ENCODE measurements at regions not wholly inside any gene's neighbourhood (a gene's known extent, or its start where the extent isn't known, plus 50 kb on each side); places are given as distances from the start of the nearest gene placed in this dataset.

DNA sequence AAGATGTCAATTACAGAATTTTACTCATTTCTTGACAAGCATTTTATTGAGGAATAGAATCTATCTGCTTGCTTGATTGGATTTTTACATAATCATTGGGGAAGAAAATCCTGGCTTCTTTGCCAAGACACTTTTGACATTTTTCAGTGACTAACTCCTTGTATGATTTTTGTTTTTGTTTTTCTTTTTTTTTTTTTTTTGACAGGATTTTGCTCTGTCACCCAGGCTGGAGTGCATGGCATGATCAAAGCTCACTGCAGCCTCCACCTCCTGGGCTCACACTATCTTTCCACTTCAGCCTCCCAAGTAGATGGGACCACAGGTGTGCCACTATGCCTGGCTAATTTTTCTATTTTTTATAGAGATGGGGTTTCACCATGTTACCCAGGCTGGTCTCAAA is 672.3 kb upstream of the RGMB start:
- peaks cover 32% of the 10 kb centered on the region for H3K4me1 ChIP-seq (ENCODE audit: control insufficient read depth, insufficient read depth, low read length)
- no peaks in the 10 kb centered on the region for H3K9me3 ChIP-seq (ENCODE audit: control insufficient read depth, low read length)
- H3K4me3 ChIP-seq (ENCODE audit: low read length): no peak overlapping the region
- no peaks in the 10 kb centered on the region for H3K27me3 ChIP-seq (replicated peaks; ENCODE audit: control insufficient read depth, insufficient read depth, low read length)
- no peak overlapping the region for H3K9ac ChIP-seq (ENCODE audit: low read length)
- no peak for DNase-seq (ENCODE audit: low read depth)
- H3K36me3 ChIP-seq (ENCODE audit: control insufficient read depth, insufficient read depth, low read length, severe bottlenecking): no peaks in the 10 kb centered on the region

DNA sequence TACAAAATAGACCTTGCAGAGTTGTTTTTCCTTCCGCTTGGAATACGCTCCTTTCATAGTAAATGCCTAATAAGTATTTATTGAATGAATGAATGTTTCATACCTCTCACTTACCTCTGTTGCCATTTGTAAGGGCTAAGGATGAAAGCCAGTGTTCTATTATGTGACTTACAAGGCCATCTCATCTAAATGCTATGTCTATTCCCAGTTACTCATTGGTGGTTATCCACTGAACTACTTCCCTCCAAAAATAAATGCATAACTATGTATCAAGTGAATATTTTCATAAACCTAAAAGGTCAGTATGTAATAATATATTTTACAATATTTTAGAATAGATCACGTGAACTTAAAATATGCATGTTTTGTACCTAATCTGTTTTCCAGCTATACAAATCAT is 670.5 kb upstream of the RGMB start:
- no peak for DNase-seq (ENCODE audit: low read depth)
- no peaks in the 10 kb centered on the region for H3K27me3 ChIP-seq (replicated peaks; ENCODE audit: control insufficient read depth, insufficient read depth, low read length)
- no peaks in the 10 kb centered on the region for H3K36me3 ChIP-seq (ENCODE audit: control insufficient read depth, insufficient read depth, low read length, severe bottlenecking)
- no peak overlapping the region for H3K9ac ChIP-seq (ENCODE audit: low read length)
- no peaks in the 10 kb centered on the region for H3K9me3 ChIP-seq (ENCODE audit: control insufficient read depth, low read length)
- H3K4me1 ChIP-seq (ENCODE audit: control insufficient read depth, insufficient read depth, low read length): peaks cover 38% of the 10 kb centered on the region
- H3K4me3 ChIP-seq (ENCODE audit: low read length): no peak overlapping the region

DNA sequence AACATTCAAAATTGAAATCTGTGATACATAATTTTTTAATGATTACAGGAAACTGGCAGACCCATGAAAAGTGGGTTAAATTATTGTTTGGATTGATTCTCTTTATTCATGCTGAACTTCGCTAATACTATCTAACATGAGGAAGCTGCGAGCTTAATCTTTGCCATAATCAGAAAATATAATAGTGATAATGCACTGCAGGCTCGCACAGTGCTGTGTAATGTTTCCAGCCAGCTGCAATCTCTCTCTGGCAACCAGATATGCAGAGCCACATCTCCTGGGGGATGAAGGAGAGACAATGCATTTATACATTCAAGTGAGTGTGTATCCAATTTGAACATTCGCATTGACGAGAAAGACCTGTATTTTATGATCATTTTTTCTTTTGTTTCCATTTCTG is 669.7 kb upstream of the RGMB start:
- Histone ChIP-seq H3K9ac (ENCODE audit: low read length) (no peak overlapping the region), H3K27me3 (replicated peaks; ENCODE audit: control insufficient read depth, insufficient read depth, low read length) (no peaks in the 10 kb centered on the region), H3K4me1 (ENCODE audit: control insufficient read depth, insufficient read depth, low read length) (peaks cover 47% of the 10 kb centered on the region), H3K36me3 (ENCODE audit: control insufficient read depth, insufficient read depth, low read length, severe bottlenecking) (no peaks in the 10 kb centered on the region), H3K9me3 (ENCODE audit: control insufficient read depth, low read length) (no peaks in the 10 kb centered on the region), H3K4me3 (ENCODE audit: low read length) (no peak overlapping the region)
- no peak for DNase-seq (ENCODE audit: low read depth)

DNA sequence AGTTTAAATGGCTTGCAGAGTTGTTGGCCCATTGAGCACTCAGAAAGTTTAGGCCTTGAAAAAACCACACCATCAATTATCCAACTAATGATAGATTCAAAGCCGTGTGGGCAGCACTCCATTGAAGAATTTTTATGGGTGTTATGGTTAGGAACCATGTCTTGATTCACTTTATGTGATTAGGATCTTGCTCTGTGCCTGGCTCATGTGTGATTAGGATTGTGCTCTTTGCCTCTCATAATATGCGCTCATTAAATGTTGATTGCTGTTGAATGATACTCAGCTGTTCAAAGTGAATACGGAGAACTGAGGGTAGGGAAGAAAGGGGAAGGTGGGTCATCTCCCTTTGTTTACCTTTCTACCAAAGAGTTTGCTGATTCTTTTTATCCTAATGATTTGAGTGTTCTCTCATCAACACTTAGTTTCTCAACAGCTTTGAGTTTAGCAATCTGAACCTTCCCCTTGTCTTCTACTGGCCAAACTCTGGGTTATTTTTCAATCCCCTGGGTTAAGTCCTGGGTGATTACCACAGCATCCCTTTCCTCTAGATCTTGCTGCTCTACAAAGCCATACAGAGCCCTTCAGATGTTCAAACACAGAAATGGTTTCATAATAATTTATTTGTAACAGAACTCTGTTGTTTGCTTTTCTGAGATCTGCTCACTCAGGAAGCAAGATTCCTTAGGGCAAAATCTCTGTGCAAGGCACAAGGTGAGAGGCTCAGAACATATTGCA is 668.8 kb upstream of the RGMB start:
- Histone ChIP-seq H3K4me1 (ENCODE audit: control insufficient read depth, insufficient read depth, low read length) (peaks cover 55% of the 10 kb centered on the region), H3K27me3 (replicated peaks; ENCODE audit: control insufficient read depth, insufficient read depth, low read length) (no peaks in the 10 kb centered on the region), H3K9ac (ENCODE audit: low read length) (peak overlapping the region; percentile 75), H3K36me3 (ENCODE audit: control insufficient read depth, insufficient read depth, low read length, severe bottlenecking) (no peaks in the 10 kb centered on the region), H3K4me3 (ENCODE audit: low read length) (peak overlapping the region; percentile 20), H3K9me3 (ENCODE audit: control insufficient read depth, low read length) (no peaks in the 10 kb centered on the region)
- no peak for DNase-seq (ENCODE audit: low read depth)

DNA sequence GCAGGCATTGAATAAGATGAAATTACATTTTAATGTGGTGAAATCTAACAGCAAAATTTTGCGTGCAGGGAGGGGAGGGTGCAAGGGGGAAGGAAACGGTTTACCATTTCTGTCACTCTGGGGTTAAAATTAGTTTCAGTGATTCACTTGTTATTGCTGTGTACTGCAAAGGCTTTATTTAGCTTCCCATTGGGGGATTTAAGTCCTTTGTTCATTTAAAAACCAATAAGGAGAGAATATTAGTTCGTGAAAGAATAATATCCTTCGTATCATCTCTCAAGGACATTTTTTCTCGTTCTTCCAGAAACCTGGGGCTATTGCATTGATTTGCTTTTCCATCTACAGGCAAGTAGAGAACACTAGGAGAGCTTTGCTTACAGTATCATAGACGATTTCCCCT is 667.8 kb upstream of the RGMB start:
- Histone ChIP-seq H3K4me3 (ENCODE audit: low read length) (no peak overlapping the region), H3K4me1 (ENCODE audit: control insufficient read depth, insufficient read depth, low read length) (peaks cover 64% of the 10 kb centered on the region), H3K27me3 (replicated peaks; ENCODE audit: control insufficient read depth, insufficient read depth, low read length) (no peaks in the 10 kb centered on the region), H3K9ac (ENCODE audit: low read length) (peak overlapping the region; percentile 75), H3K9me3 (ENCODE audit: control insufficient read depth, low read length) (no peaks in the 10 kb centered on the region), H3K36me3 (ENCODE audit: control insufficient read depth, insufficient read depth, low read length, severe bottlenecking) (no peaks in the 10 kb centered on the region)
- DNase-seq (ENCODE audit: low read depth): no peak

DNA sequence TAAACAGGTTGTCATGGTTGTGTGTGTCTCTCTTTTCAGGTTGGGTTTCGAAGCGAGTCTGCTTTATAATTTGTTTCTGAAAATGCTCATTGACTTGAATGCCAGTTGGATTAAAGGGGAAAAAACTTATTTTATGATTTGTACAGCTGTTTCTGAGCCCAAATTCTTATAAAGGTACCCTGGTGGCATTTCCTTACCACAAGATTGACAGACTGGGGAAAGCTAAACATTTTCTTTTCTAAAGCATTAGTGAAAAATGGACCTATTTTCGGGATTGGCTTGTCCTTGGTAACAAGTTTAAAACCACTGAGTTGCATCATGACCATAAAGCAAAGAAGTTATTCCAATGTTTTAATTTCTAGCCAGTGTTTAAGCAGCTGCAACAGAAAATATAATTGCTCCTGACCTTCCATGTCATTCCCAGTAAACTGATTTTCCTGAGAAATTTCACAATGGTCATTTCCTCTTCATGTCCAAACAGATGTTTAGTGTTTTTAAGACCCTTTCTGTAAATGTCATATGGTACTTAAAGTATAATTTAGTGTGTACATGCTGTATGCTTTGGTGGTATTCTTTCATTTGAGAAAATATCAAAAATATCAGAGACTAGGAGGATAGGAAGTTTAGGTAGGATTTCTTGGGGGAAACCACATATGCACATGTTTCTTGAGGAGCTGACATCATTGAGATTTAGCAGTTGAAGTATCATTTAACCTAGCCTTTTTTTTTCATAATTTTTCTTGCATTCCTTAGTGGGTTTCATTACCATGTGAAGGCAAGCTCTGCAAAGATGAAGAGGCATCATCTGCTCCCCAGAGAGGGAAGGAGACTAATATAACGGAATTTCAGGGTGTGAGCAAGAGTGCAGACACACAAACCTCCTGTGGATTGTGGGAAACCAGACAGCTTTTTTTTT is 667.1 kb upstream of the RGMB start:
- H3K36me3 ChIP-seq (ENCODE audit: control insufficient read depth, insufficient read depth, low read length, severe bottlenecking): no peaks in the 10 kb centered on the region
- peak overlapping the region; percentile 75 for H3K9ac ChIP-seq (ENCODE audit: low read length)
- no peaks in the 10 kb centered on the region for H3K27me3 ChIP-seq (replicated peaks; ENCODE audit: control insufficient read depth, insufficient read depth, low read length)
- peak; percentile 27 for DNase-seq (ENCODE audit: low read depth)
- H3K4me3 ChIP-seq (ENCODE audit: low read length): no peak overlapping the region
- peaks cover 62% of the 10 kb centered on the region for H3K4me1 ChIP-seq (ENCODE audit: control insufficient read depth, insufficient read depth, low read length)
- H3K9me3 ChIP-seq (ENCODE audit: control insufficient read depth, low read length): no peaks in the 10 kb centered on the region

DNA sequence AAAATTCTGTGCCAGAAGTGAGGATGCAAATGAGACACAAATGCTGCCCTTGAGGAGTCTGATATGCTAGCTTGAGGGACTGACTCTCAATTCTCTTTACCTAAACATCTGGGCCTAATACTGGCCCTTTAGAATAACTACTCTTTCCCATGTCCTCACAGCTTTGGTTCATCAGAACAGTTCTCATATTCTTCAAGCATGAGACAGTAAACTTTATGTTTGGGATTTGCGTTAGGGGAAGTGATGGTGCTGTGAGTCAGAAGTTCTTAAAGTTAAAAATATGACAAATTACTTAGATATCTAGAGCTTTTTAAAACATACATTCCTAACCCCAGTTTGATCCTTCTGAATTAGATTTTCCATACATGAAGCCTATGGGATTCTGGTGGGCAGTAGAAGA is 665.0 kb upstream of the RGMB start:
- no peak overlapping the region for H3K9ac ChIP-seq (ENCODE audit: low read length)
- H3K27me3 ChIP-seq (replicated peaks; ENCODE audit: control insufficient read depth, insufficient read depth, low read length): no peaks in the 10 kb centered on the region
- no peaks in the 10 kb centered on the region for H3K9me3 ChIP-seq (ENCODE audit: control insufficient read depth, low read length)
- H3K36me3 ChIP-seq (ENCODE audit: control insufficient read depth, insufficient read depth, low read length, severe bottlenecking): no peaks in the 10 kb centered on the region
- peaks cover 58% of the 10 kb centered on the region for H3K4me1 ChIP-seq (ENCODE audit: control insufficient read depth, insufficient read depth, low read length)
- peak; percentile 71 for DNase-seq (ENCODE audit: low read depth)
- H3K4me3 ChIP-seq (ENCODE audit: low read length): no peak overlapping the region

DNA sequence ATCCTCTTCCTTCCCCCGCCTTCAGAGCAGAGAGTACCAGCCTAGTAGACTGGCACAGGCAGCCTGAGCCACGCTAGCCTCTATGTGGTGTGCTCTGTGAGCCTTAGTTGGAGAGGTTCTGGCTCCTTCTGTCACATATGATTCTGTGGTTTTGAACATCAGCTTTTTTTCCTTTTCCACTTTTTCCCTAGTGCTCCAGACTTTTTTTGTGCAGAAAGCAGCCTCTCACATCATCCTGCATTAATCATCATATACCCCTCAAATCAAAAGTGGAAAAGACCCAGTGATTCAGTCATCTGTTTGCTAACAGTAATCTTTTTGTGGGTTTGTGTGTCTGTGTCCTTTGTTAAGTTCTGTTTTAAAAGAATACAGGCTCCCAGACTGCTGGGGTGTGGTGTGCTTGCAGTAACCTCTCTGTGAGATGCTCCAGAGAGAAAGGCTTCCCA is 663.9 kb upstream of the RGMB start:
- Histone ChIP-seq H3K4me1 (ENCODE audit: control insufficient read depth, insufficient read depth, low read length) (peaks cover 53% of the 10 kb centered on the region), H3K9ac (ENCODE audit: low read length) (no peak overlapping the region), H3K36me3 (ENCODE audit: control insufficient read depth, insufficient read depth, low read length, severe bottlenecking) (no peaks in the 10 kb centered on the region), H3K4me3 (ENCODE audit: low read length) (no peak overlapping the region), H3K9me3 (ENCODE audit: control insufficient read depth, low read length) (no peaks in the 10 kb centered on the region), H3K27me3 (replicated peaks; ENCODE audit: control insufficient read depth, insufficient read depth, low read length) (no peaks in the 10 kb centered on the region)
- DNase-seq (ENCODE audit: low read depth): peak; percentile 43

DNA sequence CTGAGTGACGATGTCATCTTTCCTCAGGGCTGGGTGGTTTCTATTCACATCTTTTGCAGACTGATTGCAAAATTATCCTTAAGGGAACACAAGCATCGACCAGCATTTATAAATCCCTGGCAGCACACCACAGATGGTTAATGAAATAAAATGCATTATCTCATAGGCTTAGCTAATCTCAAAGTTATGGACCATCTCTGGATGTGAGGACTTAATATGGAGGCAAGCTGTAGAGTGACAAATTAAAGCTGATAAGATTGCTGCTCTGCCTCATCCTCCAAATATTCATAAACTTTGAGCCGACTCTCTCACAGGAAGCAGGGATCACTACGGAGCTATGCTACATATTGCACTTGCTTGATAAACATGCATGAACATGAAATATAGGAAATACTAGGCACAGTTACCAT is 663.2 kb upstream of the RGMB start:
- Histone ChIP-seq H3K9ac (ENCODE audit: low read length) (no peak overlapping the region), H3K9me3 (ENCODE audit: control insufficient read depth, low read length) (no peaks in the 10 kb centered on the region), H3K36me3 (ENCODE audit: control insufficient read depth, insufficient read depth, low read length, severe bottlenecking) (no peaks in the 10 kb centered on the region), H3K4me1 (ENCODE audit: control insufficient read depth, insufficient read depth, low read length) (peaks cover 47% of the 10 kb centered on the region), H3K27me3 (replicated peaks; ENCODE audit: control insufficient read depth, insufficient read depth, low read length) (no peaks in the 10 kb centered on the region), H3K4me3 (ENCODE audit: low read length) (peak overlapping the region; percentile 31)
- DNase-seq (ENCODE audit: low read depth): peak; percentile 59

DNA sequence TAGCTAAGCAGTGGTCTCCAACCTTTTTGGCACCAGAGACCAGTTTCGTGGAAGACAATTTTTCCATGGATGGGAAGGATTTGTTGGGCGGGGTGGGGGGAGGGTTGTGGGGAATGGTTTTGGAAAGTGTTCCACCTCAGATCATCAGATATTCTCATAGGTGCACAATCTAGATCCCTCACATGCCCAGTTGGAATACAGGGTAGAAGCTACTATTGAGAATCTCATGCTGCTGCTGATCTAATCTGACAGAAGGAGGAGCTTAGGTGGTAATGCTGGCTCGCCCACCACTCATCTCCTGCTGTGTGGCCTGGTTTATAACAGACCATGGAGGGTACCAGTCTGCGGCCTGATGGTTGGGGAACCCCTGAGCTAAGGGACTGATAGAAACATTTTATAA is 662.7 kb upstream of the RGMB start:
- peaks cover 42% of the 10 kb centered on the region for H3K4me1 ChIP-seq (ENCODE audit: control insufficient read depth, insufficient read depth, low read length)
- no peaks in the 10 kb centered on the region for H3K9me3 ChIP-seq (ENCODE audit: control insufficient read depth, low read length)
- no peaks in the 10 kb centered on the region for H3K36me3 ChIP-seq (ENCODE audit: control insufficient read depth, insufficient read depth, low read length, severe bottlenecking)
- no peak for DNase-seq (ENCODE audit: low read depth)
- no peak overlapping the region for H3K4me3 ChIP-seq (ENCODE audit: low read length)
- no peaks in the 10 kb centered on the region for H3K27me3 ChIP-seq (replicated peaks; ENCODE audit: control insufficient read depth, insufficient read depth, low read length)
- H3K9ac ChIP-seq (ENCODE audit: low read length): no peak overlapping the region

DNA sequence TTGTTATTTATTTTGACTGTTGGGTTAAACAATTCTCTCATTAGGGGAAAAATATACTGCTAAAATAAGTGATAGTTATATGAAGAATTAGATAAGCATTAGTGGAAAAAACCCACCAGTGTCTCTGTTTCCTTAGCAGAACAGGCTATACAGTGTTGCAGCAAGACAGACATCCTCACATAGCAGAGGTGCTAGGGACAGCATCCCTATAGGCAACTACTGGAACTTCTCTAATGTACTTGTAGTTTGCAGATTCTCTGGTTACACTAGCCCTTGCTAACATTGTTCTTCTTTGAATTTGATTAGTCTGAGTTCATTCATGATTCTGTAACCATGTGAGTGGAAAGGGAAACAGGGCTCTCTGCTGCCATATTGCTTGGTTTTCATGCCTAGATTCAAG is 661.8 kb upstream of the RGMB start:
- H3K27me3 ChIP-seq (replicated peaks; ENCODE audit: control insufficient read depth, insufficient read depth, low read length): no peaks in the 10 kb centered on the region
- H3K9me3 ChIP-seq (ENCODE audit: control insufficient read depth, low read length): no peaks in the 10 kb centered on the region
- DNase-seq (ENCODE audit: low read depth): no peak
- no peak overlapping the region for H3K4me3 ChIP-seq (ENCODE audit: low read length)
- no peak overlapping the region for H3K9ac ChIP-seq (ENCODE audit: low read length)
- peaks cover 33% of the 10 kb centered on the region for H3K4me1 ChIP-seq (ENCODE audit: control insufficient read depth, insufficient read depth, low read length)
- no peaks in the 10 kb centered on the region for H3K36me3 ChIP-seq (ENCODE audit: control insufficient read depth, insufficient read depth, low read length, severe bottlenecking)
